ENCODE measurements at regions not wholly inside any gene's neighbourhood (a gene's known extent, or its start where the extent isn't known, plus 50 kb on each side); places are given as distances from the start of the nearest gene placed in this dataset.

GRCh38 chr1:203985676-203986075 is 87.2 kb upstream of the SOX13 start:
- Histone ChIP-seq H3K27me3 (ENCODE audit: control insufficient read depth, insufficient read depth, low read length, poor library complexity, severe bottlenecking) (no peaks in the 10 kb centered on the region), H3K4me3 (ENCODE audit: low read length) (peak overlapping the region; percentile 78), H3K36me3 (ENCODE audit: control insufficient read depth, insufficient read depth, low read length) (no peaks in the 10 kb centered on the region), H3K4me1 (ENCODE audit: control insufficient read depth, insufficient read depth, low read length) (peaks cover 7% of the 10 kb centered on the region), H3K27ac (ENCODE audit: low read depth, low read length) (peak overlapping the region; percentile 45), H3K9ac (ENCODE audit: extremely low read depth, low read length, poor library complexity, severe bottlenecking) (peak overlapping the region; percentile 80), H3K9me3 (ENCODE audit: control insufficient read depth, low read length) (peaks cover 44% of the 10 kb centered on the region)
- Mint-ChIP-seq H3K27me3 (ENCODE audit: insufficient read depth) (no peaks in the 10 kb centered on the region), H3K4me3 (no peak overlapping the region), H3K9me3 (peaks cover 41% of the 10 kb centered on the region), H3K4me1 (peaks cover 27% of the 10 kb centered on the region), H3K27ac (peak overlapping the region; percentile 95), H3K36me3 (ENCODE audit: low read depth) (peaks cover 10% of the 10 kb centered on the region)
- no peak for TF ChIP-seq CTCF (conservative IDR thresholded peaks at IDR 0.05)
- no peak for DNase-seq
- WGBS, 2 experiments (ENCODE audit: insufficient coverage in 1 of 2, insufficient read length in 1 of 2) = 68 to 82% methylated on average over 2 of the region's 2 CpGs

- WGBS, 2 experiments (ENCODE audit: insufficient coverage in 1 of 2, insufficient read length in 1 of 2) = 94% methylated on average over 5 of the region's 5 CpGs
- Mint-ChIP-seq H3K27ac (no peak overlapping the region), H3K9me3 (peaks cover 38% of the 10 kb centered on the region), H3K27me3 (ENCODE audit: insufficient read depth) (no peaks in the 10 kb centered on the region), H3K4me1 (peaks cover 27% of the 10 kb centered on the region), H3K4me3 (no peak overlapping the region), H3K36me3 (ENCODE audit: low read depth) (peaks cover 10% of the 10 kb centered on the region)
- Histone ChIP-seq H3K4me3 (ENCODE audit: low read length) (peak overlapping the region; percentile 78), H3K36me3 (ENCODE audit: control insufficient read depth, insufficient read depth, low read length) (no peaks in the 10 kb centered on the region), H3K27me3 (ENCODE audit: control insufficient read depth, insufficient read depth, low read length, poor library complexity, severe bottlenecking) (no peaks in the 10 kb centered on the region), H3K27ac (ENCODE audit: low read depth, low read length) (no peak overlapping the region), H3K4me1 (ENCODE audit: control insufficient read depth, insufficient read depth, low read length) (peaks cover 7% of the 10 kb centered on the region), H3K9me3 (ENCODE audit: control insufficient read depth, low read length) (peaks cover 43% of the 10 kb centered on the region), H3K9ac (ENCODE audit: extremely low read depth, low read length, poor library complexity, severe bottlenecking) (no peak overlapping the region)
- no peak for DNase-seq
- TF ChIP-seq CTCF (conservative IDR thresholded peaks at IDR 0.05) = no peak
These were observed 85.9 kb upstream of the SOX13 start for GRCh38 chr1:203986887-203987461.

- Mint-ChIP-seq H3K36me3 (ENCODE audit: low read depth) (no peaks in the 10 kb centered on the region), H3K4me3 (no peak overlapping the region), H3K27ac (peak overlapping the region; percentile 49), H3K4me1 (peaks cover 33% of the 10 kb centered on the region), H3K27me3 (ENCODE audit: insufficient read depth) (peaks cover 3% of the 10 kb centered on the region), H3K9me3 (peaks cover 11% of the 10 kb centered on the region)
- no peak for DNase-seq
- H3K27me3 ChIP-seq (ENCODE audit: control insufficient read depth, insufficient read depth, low read length, poor library complexity, severe bottlenecking) = no peaks in the 10 kb centered on the region
- H3K27ac ChIP-seq (ENCODE audit: low read depth, low read length) = no peak overlapping the region
- peaks cover 13% of the 10 kb centered on the region for H3K4me1 ChIP-seq (ENCODE audit: control insufficient read depth, insufficient read depth, low read length)
- H3K36me3 ChIP-seq (ENCODE audit: control insufficient read depth, insufficient read depth, low read length) = no peaks in the 10 kb centered on the region
- TF ChIP-seq CTCF (conservative IDR thresholded peaks at IDR 0.05) = no peak
- no peak overlapping the region for H3K4me3 ChIP-seq (ENCODE audit: low read length)
- WGBS, 2 experiments (ENCODE audit: insufficient coverage in 1 of 2, insufficient read length in 1 of 2) = 92 to 93% methylated on average over 5 to 8 of the region's 8 CpGs
- peaks cover 16% of the 10 kb centered on the region for H3K9me3 ChIP-seq (ENCODE audit: control insufficient read depth, low read length)
- no peak overlapping the region for H3K9ac ChIP-seq (ENCODE audit: extremely low read depth, low read length, poor library complexity, severe bottlenecking)
These were observed 82.8 kb upstream of the SOX13 start for GRCh38 chr1:203990118-203990517.
